ENCODE measurements at regions not wholly inside any gene's neighbourhood (a gene's known extent, or its start where the extent isn't known, plus 50 kb on each side); places are given as distances from the start of the nearest gene placed in this dataset.
A peak's percentile ranks its signal among the peaks of the same experiment; 100 is the strongest.

GRCh38 chr4:189090174-189090814 is 850.4 kb upstream of the FRG1 start:
- no peak overlapping the region for H3K27ac ChIP-seq (ENCODE audit: low read depth, low read length)
- TF ChIP-seq EZH2phosphoT487 (IDR thresholded peaks at IDR 0.05; ENCODE audit: borderline replicate concordance, low read length): no peak
- TF ChIP-seq, protein P1, sequence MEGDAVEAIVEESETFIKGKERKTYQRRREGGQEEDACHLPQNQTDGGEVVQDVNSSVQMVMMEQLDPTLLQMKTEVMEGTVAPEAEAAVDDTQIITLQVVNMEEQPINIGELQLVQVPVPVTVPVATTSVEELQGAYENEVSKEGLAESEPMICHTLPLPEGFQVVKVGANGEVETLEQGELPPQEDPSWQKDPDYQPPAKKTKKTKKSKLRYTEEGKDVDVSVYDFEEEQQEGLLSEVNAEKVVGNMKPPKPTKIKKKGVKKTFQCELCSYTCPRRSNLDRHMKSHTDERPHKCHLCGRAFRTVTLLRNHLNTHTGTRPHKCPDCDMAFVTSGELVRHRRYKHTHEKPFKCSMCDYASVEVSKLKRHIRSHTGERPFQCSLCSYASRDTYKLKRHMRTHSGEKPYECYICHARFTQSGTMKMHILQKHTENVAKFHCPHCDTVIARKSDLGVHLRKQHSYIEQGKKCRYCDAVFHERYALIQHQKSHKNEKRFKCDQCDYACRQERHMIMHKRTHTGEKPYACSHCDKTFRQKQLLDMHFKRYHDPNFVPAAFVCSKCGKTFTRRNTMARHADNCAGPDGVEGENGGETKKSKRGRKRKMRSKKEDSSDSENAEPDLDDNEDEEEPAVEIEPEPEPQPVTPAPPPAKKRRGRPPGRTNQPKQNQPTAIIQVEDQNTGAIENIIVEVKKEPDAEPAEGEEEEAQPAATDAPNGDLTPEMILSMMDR (IDR thresholded peaks at IDR 0.05; ENCODE audit: low read depth, low read length, poor library complexity, severe bottlenecking): peak; percentile 9

DNA sequence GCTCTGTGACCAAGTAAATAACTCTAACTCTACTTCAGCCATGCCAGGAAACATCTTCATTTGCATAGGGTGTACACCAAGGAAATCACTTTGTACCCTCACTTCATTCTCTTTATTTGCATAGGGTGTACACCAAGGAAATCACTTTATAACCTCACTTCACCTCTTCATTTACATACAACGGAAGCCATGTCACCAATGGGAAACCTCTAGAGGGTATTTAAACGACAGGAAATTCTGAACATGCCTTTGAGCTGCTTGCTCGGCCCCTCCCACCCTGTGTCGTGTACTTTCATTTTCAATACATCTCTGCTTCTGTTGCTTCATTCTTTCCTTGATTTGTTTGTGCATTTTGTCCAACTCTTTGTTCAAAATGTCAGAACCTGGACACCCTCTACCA is 848.1 kb upstream of the FRG1 start:
- no peak overlapping the region for H3K4me3 ChIP-seq (ENCODE audit: low read length)
- no peaks in the 10 kb centered on the region for H3K4me1 ChIP-seq (ENCODE audit: control insufficient read depth, low read length)
- H3K4me2 ChIP-seq (ENCODE audit: low read length): no peak overlapping the region
- no peaks in the 10 kb centered on the region for H3F3A ChIP-seq (ENCODE audit: control insufficient read depth, insufficient read depth)
- no peaks in the 10 kb centered on the region for H4K20me1 ChIP-seq (ENCODE audit: control insufficient read depth, insufficient read depth, low read depth, low read length)
- H3K79me2 ChIP-seq (ENCODE audit: control insufficient read depth, low read length): no peaks in the 10 kb centered on the region
- no peaks in the 10 kb centered on the region for H3K36me3 ChIP-seq (ENCODE audit: control insufficient read depth, low read length)
- TF ChIP-seq, protein P1 (IDR thresholded peaks at IDR 0.05; ENCODE audit: low read depth, low read length, poor library complexity, severe bottlenecking): no peak
- TF ChIP-seq EZH2phosphoT487 (IDR thresholded peaks at IDR 0.05; ENCODE audit: borderline replicate concordance, low read length): no peak
- H3K27me3 ChIP-seq (ENCODE audit: control insufficient read depth, low read length): no peaks in the 10 kb centered on the region
- H3K9me2 ChIP-seq (replicated peaks; ENCODE audit: control insufficient read depth, low read length): no peaks in the 10 kb centered on the region; the same call in 1 of the 2 replicates
- no peak overlapping the region for H3K27ac ChIP-seq (ENCODE audit: low read depth, low read length)
- H3K9me3 ChIP-seq (ENCODE audit: control insufficient read depth, insufficient read depth, low read length): no peaks in the 10 kb centered on the region

More at GRCh38 chr4:189090174-189090814, 850.4 kb upstream of the FRG1 start:
- H3K27me3 ChIP-seq (ENCODE audit: control insufficient read depth, low read length): no peaks in the 10 kb centered on the region
- H3K4me1 ChIP-seq (ENCODE audit: control insufficient read depth, low read length): no peaks in the 10 kb centered on the region
- H3F3A ChIP-seq (ENCODE audit: control insufficient read depth, insufficient read depth): no peaks in the 10 kb centered on the region
- no peak overlapping the region for H3K4me3 ChIP-seq (ENCODE audit: low read length)
- H3K4me2 ChIP-seq (ENCODE audit: low read length): no peak overlapping the region
- H3K79me2 ChIP-seq (ENCODE audit: control insufficient read depth, low read length): no peaks in the 10 kb centered on the region
- no peaks in the 10 kb centered on the region for H3K36me3 ChIP-seq (ENCODE audit: control insufficient read depth, low read length)
- no peaks in the 10 kb centered on the region for H4K20me1 ChIP-seq (ENCODE audit: control insufficient read depth, insufficient read depth, low read depth, low read length)
- no peaks in the 10 kb centered on the region; the same call in 1 of the 2 replicates for H3K9me2 ChIP-seq (replicated peaks; ENCODE audit: control insufficient read depth, low read length)
- H3K9me3 ChIP-seq (ENCODE audit: control insufficient read depth, insufficient read depth, low read length): no peaks in the 10 kb centered on the region

DNA sequence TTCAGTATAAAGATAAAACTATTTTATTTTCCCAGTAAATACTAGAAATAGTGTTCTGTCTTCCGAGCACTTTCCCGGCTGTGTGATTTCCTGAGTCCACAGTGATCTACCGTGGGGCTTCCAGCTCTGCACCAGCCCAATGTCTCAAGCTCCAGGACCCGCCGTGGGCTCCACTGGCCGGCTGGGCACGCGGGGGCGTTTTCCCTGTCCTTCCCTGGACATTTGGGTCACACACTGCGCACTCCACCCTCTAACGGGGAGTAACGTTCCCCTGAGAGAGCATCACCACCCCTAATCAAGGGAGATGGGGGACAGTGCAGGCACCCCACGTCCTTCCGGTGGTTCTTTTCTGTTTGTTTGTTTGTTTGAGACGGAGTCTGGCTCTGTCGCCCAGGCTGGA is 844.6 kb upstream of the FRG1 start:
- H3K9me3 ChIP-seq (ENCODE audit: control insufficient read depth, insufficient read depth, low read length): no peaks in the 10 kb centered on the region
- H3K4me2 ChIP-seq (ENCODE audit: low read length): no peak overlapping the region
- H3K4me3 ChIP-seq (ENCODE audit: low read length): no peak overlapping the region
- H3K27me3 ChIP-seq (ENCODE audit: control insufficient read depth, low read length): no peaks in the 10 kb centered on the region
- H3F3A ChIP-seq (ENCODE audit: control insufficient read depth, insufficient read depth): no peaks in the 10 kb centered on the region
- H3K36me3 ChIP-seq (ENCODE audit: control insufficient read depth, low read length): no peaks in the 10 kb centered on the region
- no peaks in the 10 kb centered on the region for H3K4me1 ChIP-seq (ENCODE audit: control insufficient read depth, low read length)
- no peaks in the 10 kb centered on the region for H3K9me2 ChIP-seq (replicated peaks; ENCODE audit: control insufficient read depth, low read length)
- H3K27ac ChIP-seq (ENCODE audit: low read depth, low read length): no peak overlapping the region
- H3K79me2 ChIP-seq (ENCODE audit: control insufficient read depth, low read length): no peaks in the 10 kb centered on the region
- TF ChIP-seq, protein P1 (IDR thresholded peaks at IDR 0.05; ENCODE audit: low read depth, low read length, poor library complexity, severe bottlenecking): no peak
- TF ChIP-seq EZH2phosphoT487 (IDR thresholded peaks at IDR 0.05; ENCODE audit: borderline replicate concordance, low read length): no peak
- H4K20me1 ChIP-seq (ENCODE audit: control insufficient read depth, insufficient read depth, low read depth, low read length): no peaks in the 10 kb centered on the region

All from DOHH2 (cell line).